Uterus (tissue), 3 donors: ENCODE measurements at regions not wholly inside any gene's neighbourhood (a gene's known extent, or its start where the extent isn't known, plus 50 kb on each side); places are given as distances from the start of the nearest gene placed in this dataset.
"Not testable (repeated sequence)": the region's sequence is repeated elsewhere in the genome, so short reads cannot be mapped to it uniquely, and the experiment has no call there.

Source experiments
- DNase-seq, 2 donors: peaks; one replicate each; pipeline ENCODE4 v3.0.0-alpha.2; 2019 to 2020
- H3K27ac ChIP-seq, 2 donors: fragments of 200-600 bp; sonication (generic); 1 replicate in 1 of 2; 2 replicates in 1 of 2; pipeline ENCODE4 v1.5.1; 2016 to 2018
- H3K27me3 ChIP-seq, 2 donors: fragments of 200-600 bp; sonication (generic); one replicate each; pipeline ENCODE4 v1.5.1; 2018 to 2019; ENCODE audit warnings: control low read depth in 1 of 2
- H3K36me3 ChIP-seq, 2 donors: fragments of 200-600 bp; sonication (generic); one replicate each; pipeline ENCODE4 v1.5.1; 2019; ENCODE audit warnings: control low read depth in 1 of 2
- H3K4me1 ChIP-seq, 2 donors: fragments of 200-600 bp; sonication (generic); one replicate each; pipeline ENCODE4 v1.5.1; 2018 to 2019; ENCODE audit warnings: control low read depth in 1 of 2
- H3K4me3 ChIP-seq, 2 donors: fragments of 200-600 bp; sonication (generic); 1 replicate in 1 of 2; 2 replicates in 1 of 2; pipeline ENCODE4 v1.5.1; 2018 to 2019; ENCODE audit warnings: mild to moderate bottlenecking in 1 of 2
- H3K9me3 ChIP-seq, 2 donors: fragments of 200-600 bp; sonication (generic); one replicate each; pipeline ENCODE4 v1.5.1; 2019; ENCODE audit warnings: control low read depth in 1 of 2
- CTCF ChIP-seq, 4 experiments: fragments of 200-600 bp in 2 of 4; fragments of 450-650 bp in 2 of 4; sonication (generic) in 2 of 4; IDR thresholded peaks; one replicate each; pipeline ENCODE4 v1.5.1; 2016 to 2019; ENCODE audit warnings: antibody characterized with exemption in 4 of 4, mild to moderate bottlenecking in 2 of 4, moderate library complexity in 1 of 4
- POLR2A ChIP-seq, 2 donors: fragments of 450-650 bp; IDR thresholded peaks; one replicate each; pipeline ENCODE4 v1.6.1; 2016; ENCODE audit warnings: antibody characterized with exemption in 2 of 2, mild to moderate bottlenecking in 1 of 2, moderate library complexity in 1 of 2
- intact Hi-C: fragments of 100-400 bp; cut with DNase I; formaldehyde crosslinking; loops from one replicate; pipeline ENCODE4 v1.15.1; 2023; ENCODE audit warnings: low total_unique reads
- donor health status: DM: yes; HTN: yes; CAD: no.

- intact Hi-C loops = no loop called here
These were observed 163.7 kb upstream of the NAMPT start for GRCh38 chr7:106448346-106448991.

GRCh38 chr7:106447318-106447847, 162.6 kb upstream of the NAMPT start:
- intact Hi-C loops = no loop called here
- TF ChIP-seq POLR2A (IDR thresholded peaks at IDR 0.05) = no peak
- no peak for TF ChIP-seq CTCF (IDR thresholded peaks at IDR 0.05)

More at GRCh38 chr7:106448346-106448991, 163.7 kb upstream of the NAMPT start:
- H3K27me3 ChIP-seq = no peaks in the 10 kb centered on the region
- H3K4me1 ChIP-seq = no peaks in the 10 kb centered on the region
- no peak overlapping the region for H3K27ac ChIP-seq
- H3K9me3 ChIP-seq = no peaks in the 10 kb centered on the region
- no peak overlapping the region for H3K4me3 ChIP-seq
- TF ChIP-seq POLR2A (IDR thresholded peaks at IDR 0.05) = no peak
- no peak for TF ChIP-seq CTCF (IDR thresholded peaks at IDR 0.05)
- DNase-seq = no peak
- no peaks in the 10 kb centered on the region for H3K36me3 ChIP-seq

GRCh38 chr7:106445366-106445765, 160.6 kb upstream of the NAMPT start:
- intact Hi-C loops, H3K27ac ChIP-seq, H3K4me1 ChIP-seq, H3K9me3 ChIP-seq, DNase-seq, H3K4me3 ChIP-seq, H3K27me3 ChIP-seq, H3K36me3 ChIP-seq: not testable (repeated sequence)

More at GRCh38 chr7:106447318-106447847, 162.6 kb upstream of the NAMPT start:
- H3K9me3 ChIP-seq = no peaks in the 10 kb centered on the region
- H3K27ac ChIP-seq = no peak overlapping the region
- no peak for DNase-seq
- H3K36me3 ChIP-seq = no peaks in the 10 kb centered on the region
- H3K4me1 ChIP-seq = no peaks in the 10 kb centered on the region
- H3K4me3 ChIP-seq = no peak overlapping the region
- H3K27me3 ChIP-seq = no peaks in the 10 kb centered on the region

- H3K27ac ChIP-seq = no peak overlapping the region
- H3K4me1 ChIP-seq = no peaks in the 10 kb centered on the region
- intact Hi-C loops = no loop called here
- H3K27me3 ChIP-seq = no peaks in the 10 kb centered on the region
- no peak for TF ChIP-seq CTCF (IDR thresholded peaks at IDR 0.05)
- H3K9me3 ChIP-seq = no peaks in the 10 kb centered on the region
- H3K36me3 ChIP-seq = no peaks in the 10 kb centered on the region
- no peak for DNase-seq
- no peak overlapping the region for H3K4me3 ChIP-seq
These were observed 159.4 kb upstream of the NAMPT start for GRCh38 chr7:106444068-106444655.

GRCh38 chr7:106443156-106443555, 158.4 kb upstream of the NAMPT start:
- Histone ChIP-seq H3K4me1 (no peaks in the 10 kb centered on the region), H3K27ac (no peak overlapping the region), H3K27me3 (no peaks in the 10 kb centered on the region), H3K9me3 (no peaks in the 10 kb centered on the region), H3K36me3 (no peaks in the 10 kb centered on the region), H3K4me3 (no peak overlapping the region)
- TF ChIP-seq CTCF (IDR thresholded peaks at IDR 0.05) (no peak), POLR2A (IDR thresholded peaks at IDR 0.05) (no peak)
- intact Hi-C loops = no loop called here
- no peak for DNase-seq
